ENCODE measurements at regions not wholly inside any gene's neighbourhood (a gene's known extent, or its start where the extent isn't known, plus 50 kb on each side); places are given as distances from the start of the nearest gene placed in this dataset.

GRCh38 chr2:234865586-234865985 lies 86.2 kb upstream of the SH3BP4 start:
- H3K9ac ChIP-seq (ENCODE audit: insufficient read depth, low read length), result no peak overlapping the region
- H3K9me3 ChIP-seq (ENCODE audit: control insufficient read depth, insufficient read depth, low read depth, low read length), result no peaks in the 10 kb centered on the region
- no peaks in the 10 kb centered on the region for H4K20me1 ChIP-seq (ENCODE audit: control insufficient read depth, extremely low read depth, insufficient read depth, low read length)
- H3K79me2 ChIP-seq (ENCODE audit: control insufficient read depth, insufficient read depth, low read length), result no peaks in the 10 kb centered on the region
- H3K36me3 ChIP-seq (ENCODE audit: control insufficient read depth, insufficient read depth, low read length), result no peaks in the 10 kb centered on the region
- H3K4me2 ChIP-seq (ENCODE audit: extremely low read depth, insufficient read depth, low read length), result no peak overlapping the region
- no peaks in the 10 kb centered on the region for H3K27me3 ChIP-seq (ENCODE audit: control insufficient read depth, insufficient read depth, low read length)
- no peak for DNase-seq (ENCODE audit: low read depth in 2 of 2)
- H3K4me3 ChIP-seq (replicated peaks in 1 of 4; ENCODE audit: control extremely low read depth in 1 of 4, insufficient read depth in 1 of 4, low read depth in 3 of 4, low read length in 4 of 4), result no peak overlapping the region
- H3K4me1 ChIP-seq (ENCODE audit: control insufficient read depth, extremely low read depth, insufficient read depth, low read length), result peaks cover 6% of the 10 kb centered on the region
- TF ChIP-seq EZH2 (IDR thresholded peaks at IDR 0.05; ENCODE audit: low read length, missing control alignments), result no peak
- TF ChIP-seq, protein P1, sequence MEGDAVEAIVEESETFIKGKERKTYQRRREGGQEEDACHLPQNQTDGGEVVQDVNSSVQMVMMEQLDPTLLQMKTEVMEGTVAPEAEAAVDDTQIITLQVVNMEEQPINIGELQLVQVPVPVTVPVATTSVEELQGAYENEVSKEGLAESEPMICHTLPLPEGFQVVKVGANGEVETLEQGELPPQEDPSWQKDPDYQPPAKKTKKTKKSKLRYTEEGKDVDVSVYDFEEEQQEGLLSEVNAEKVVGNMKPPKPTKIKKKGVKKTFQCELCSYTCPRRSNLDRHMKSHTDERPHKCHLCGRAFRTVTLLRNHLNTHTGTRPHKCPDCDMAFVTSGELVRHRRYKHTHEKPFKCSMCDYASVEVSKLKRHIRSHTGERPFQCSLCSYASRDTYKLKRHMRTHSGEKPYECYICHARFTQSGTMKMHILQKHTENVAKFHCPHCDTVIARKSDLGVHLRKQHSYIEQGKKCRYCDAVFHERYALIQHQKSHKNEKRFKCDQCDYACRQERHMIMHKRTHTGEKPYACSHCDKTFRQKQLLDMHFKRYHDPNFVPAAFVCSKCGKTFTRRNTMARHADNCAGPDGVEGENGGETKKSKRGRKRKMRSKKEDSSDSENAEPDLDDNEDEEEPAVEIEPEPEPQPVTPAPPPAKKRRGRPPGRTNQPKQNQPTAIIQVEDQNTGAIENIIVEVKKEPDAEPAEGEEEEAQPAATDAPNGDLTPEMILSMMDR (conservative IDR thresholded peaks at IDR 0.05 in 1 of 2, IDR thresholded peaks at IDR 0.05 in 1 of 2; ENCODE audit: low read depth in 1 of 2, low read length in 2 of 2), result no peak
- H3K27ac ChIP-seq (ENCODE audit: insufficient read depth, low read length), result no peak overlapping the region
- H2AFZ ChIP-seq (ENCODE audit: low read length), result no peak overlapping the region

DNA sequence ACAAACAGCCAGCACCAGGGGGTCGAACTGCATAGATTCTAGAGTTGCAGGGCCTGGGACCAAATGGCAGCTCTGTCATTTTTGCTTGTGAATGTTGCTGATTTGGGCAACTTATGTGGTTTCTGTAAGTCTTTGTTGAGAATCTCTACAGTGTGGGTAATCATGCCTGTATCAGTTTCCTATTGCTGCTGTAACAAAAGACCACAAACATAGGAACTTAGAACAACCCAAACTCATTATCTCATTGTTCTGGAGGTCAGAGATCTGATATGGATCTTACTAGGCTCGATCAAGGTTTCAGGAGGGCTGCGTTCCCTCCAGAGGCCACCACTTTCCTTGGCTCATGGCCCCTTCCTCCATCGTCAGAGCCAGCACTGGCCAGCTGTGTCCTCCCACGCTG lies 86.8 kb upstream of the SH3BP4 start:
- Histone ChIP-seq H3K4me1 (ENCODE audit: control insufficient read depth, extremely low read depth, insufficient read depth, low read length) (peaks cover 6% of the 10 kb centered on the region), H3K9ac (ENCODE audit: insufficient read depth, low read length) (no peak overlapping the region), H3K4me2 (ENCODE audit: extremely low read depth, insufficient read depth, low read length) (no peak overlapping the region), H3K4me3 (replicated peaks in 1 of 4; ENCODE audit: control extremely low read depth in 1 of 4, insufficient read depth in 1 of 4, low read depth in 3 of 4, low read length in 4 of 4) (no peak overlapping the region), H3K79me2 (ENCODE audit: control insufficient read depth, insufficient read depth, low read length) (no peaks in the 10 kb centered on the region), H3K27ac (ENCODE audit: insufficient read depth, low read length) (no peak overlapping the region), H2AFZ (ENCODE audit: low read length) (no peak overlapping the region), H3K27me3 (ENCODE audit: control insufficient read depth, insufficient read depth, low read length) (no peaks in the 10 kb centered on the region), H3K36me3 (ENCODE audit: control insufficient read depth, insufficient read depth, low read length) (no peaks in the 10 kb centered on the region), H3K9me3 (ENCODE audit: control insufficient read depth, insufficient read depth, low read depth, low read length) (no peaks in the 10 kb centered on the region), H4K20me1 (ENCODE audit: control insufficient read depth, extremely low read depth, insufficient read depth, low read length) (no peaks in the 10 kb centered on the region)
- DNase-seq (ENCODE audit: low read depth in 2 of 2), result no peak
- no peak for TF ChIP-seq EZH2 (IDR thresholded peaks at IDR 0.05; ENCODE audit: low read length, missing control alignments)
- TF ChIP-seq, protein P1 (conservative IDR thresholded peaks at IDR 0.05 in 1 of 2, IDR thresholded peaks at IDR 0.05 in 1 of 2; ENCODE audit: low read depth in 1 of 2, low read length in 2 of 2), result no peak

GRCh38 chr2:234864506-234864905 lies 87.3 kb upstream of the SH3BP4 start:
- no peak for TF ChIP-seq EZH2 (IDR thresholded peaks at IDR 0.05; ENCODE audit: low read length, missing control alignments)
- TF ChIP-seq, protein P1 (conservative IDR thresholded peaks at IDR 0.05 in 1 of 2, IDR thresholded peaks at IDR 0.05 in 1 of 2; ENCODE audit: low read depth in 1 of 2, low read length in 2 of 2), result no peak

More at GRCh38 chr2:234864506-234864905, 87.3 kb upstream of the SH3BP4 start:
- DNase-seq (ENCODE audit: low read depth in 2 of 2), result no peak
- H4K20me1 ChIP-seq (ENCODE audit: control insufficient read depth, extremely low read depth, insufficient read depth, low read length), result no peaks in the 10 kb centered on the region
- no peaks in the 10 kb centered on the region for H3K79me2 ChIP-seq (ENCODE audit: control insufficient read depth, insufficient read depth, low read length)
- H3K4me3 ChIP-seq (replicated peaks in 1 of 4; ENCODE audit: control extremely low read depth in 1 of 4, insufficient read depth in 1 of 4, low read depth in 3 of 4, low read length in 4 of 4), result no peak overlapping the region
- H3K27me3 ChIP-seq (ENCODE audit: control insufficient read depth, insufficient read depth, low read length), result no peaks in the 10 kb centered on the region
- no peaks in the 10 kb centered on the region for H3K9me3 ChIP-seq (ENCODE audit: control insufficient read depth, insufficient read depth, low read depth, low read length)
- peaks cover 6% of the 10 kb centered on the region for H3K4me1 ChIP-seq (ENCODE audit: control insufficient read depth, extremely low read depth, insufficient read depth, low read length)
- no peaks in the 10 kb centered on the region for H3K36me3 ChIP-seq (ENCODE audit: control insufficient read depth, insufficient read depth, low read length)
- no peak overlapping the region for H3K27ac ChIP-seq (ENCODE audit: insufficient read depth, low read length)
- no peak overlapping the region for H2AFZ ChIP-seq (ENCODE audit: low read length)
- no peak overlapping the region for H3K9ac ChIP-seq (ENCODE audit: insufficient read depth, low read length)
- H3K4me2 ChIP-seq (ENCODE audit: extremely low read depth, insufficient read depth, low read length), result no peak overlapping the region
